ENCODE measurements at regions not wholly inside any gene's neighbourhood (a gene's known extent, or its start where the extent isn't known, plus 50 kb on each side); places are given as distances from the start of the nearest gene placed in this dataset.
"Not testable (repeated sequence)": the region's sequence is repeated elsewhere in the genome, so short reads cannot be mapped to it uniquely, and the experiment has no call there.

- in situ Hi-C loops (cut with HindIII; ENCODE audit: low sequenced_read_pairs): no loop called here
Measured at GRCh38 chr1:94306521-94306920, 69.1 kb upstream of the ARHGAP29 start.

GRCh38 chr1:94305704-94306103 is 68.3 kb upstream of the ARHGAP29 start:
- in situ Hi-C loops (cut with HindIII; ENCODE audit: low sequenced_read_pairs): no loop called here

GRCh38 chr1:94304553-94304952 is 67.2 kb upstream of the ARHGAP29 start:
- in situ Hi-C loops (cut with HindIII; ENCODE audit: low sequenced_read_pairs): no loop called here

- in situ Hi-C loops (cut with HindIII; ENCODE audit: low sequenced_read_pairs): no loop called here
Measured at GRCh38 chr1:94303005-94303404, 65.6 kb upstream of the ARHGAP29 start.

GRCh38 chr1:94302497-94302896 is 65.1 kb upstream of the ARHGAP29 start:
- in situ Hi-C loops (cut with HindIII; ENCODE audit: low sequenced_read_pairs): no loop called here

- in situ Hi-C loops (cut with HindIII; ENCODE audit: low sequenced_read_pairs): no loop called here
Measured at GRCh38 chr1:94301186-94301585, 63.8 kb upstream of the ARHGAP29 start.

- in situ Hi-C loops (cut with HindIII; ENCODE audit: low sequenced_read_pairs): no loop called here
Measured at GRCh38 chr1:94300731-94301130, 63.3 kb upstream of the ARHGAP29 start.

- in situ Hi-C loops (cut with HindIII; ENCODE audit: low sequenced_read_pairs): no loop called here
Measured at GRCh38 chr1:94299627-94300553, 62.5 kb upstream of the ARHGAP29 start.

- in situ Hi-C loops (cut with HindIII; ENCODE audit: low sequenced_read_pairs): no loop called here
Measured at GRCh38 chr1:94298861-94299260, 61.5 kb upstream of the ARHGAP29 start.

- in situ Hi-C loops (cut with HindIII; ENCODE audit: low sequenced_read_pairs): no loop called here
Measured at GRCh38 chr1:94296018-94296417, 58.6 kb upstream of the ARHGAP29 start.

- in situ Hi-C loops (cut with HindIII; ENCODE audit: low sequenced_read_pairs): not testable (repeated sequence)
Measured at GRCh38 chr1:94292978-94293377, 55.6 kb upstream of the ARHGAP29 start.

GRCh38 chr1:94289244-94289643 is 51.9 kb upstream of the ARHGAP29 start:
- in situ Hi-C loops (cut with HindIII; ENCODE audit: low sequenced_read_pairs): not testable (repeated sequence)
